Hindlimb muscle (tissue), 1 donor: ENCODE measurements at regions not wholly inside any gene's neighbourhood (a gene's known extent, or its start where the extent isn't known, plus 50 kb on each side); places are given as distances from the start of the nearest gene placed in this dataset.

Source experiments
- DNase-seq: peaks from one replicate; pipeline ENCODE4 v3.0.0-alpha.2; 2013

DNA sequence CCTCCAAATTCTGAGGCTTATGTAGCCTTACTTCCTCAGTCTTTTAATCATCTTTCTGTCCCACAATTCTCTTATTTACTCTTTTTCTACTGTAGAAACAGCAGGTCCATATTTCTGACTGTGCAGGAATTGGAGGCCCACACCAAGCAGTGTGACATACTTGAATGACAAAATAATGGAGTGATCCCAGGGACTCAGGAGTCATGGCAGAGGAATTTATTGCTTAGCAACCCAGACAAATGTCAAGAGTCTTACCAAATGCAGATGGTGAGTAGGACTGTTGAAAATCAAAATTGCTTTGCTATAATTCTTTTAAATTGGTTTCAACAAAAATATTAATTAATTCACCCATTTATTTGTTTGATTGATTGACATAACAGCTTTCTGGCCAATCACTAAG lies 59.9 kb downstream of the HTR1B start:
- no peak for DNase-seq

DNA sequence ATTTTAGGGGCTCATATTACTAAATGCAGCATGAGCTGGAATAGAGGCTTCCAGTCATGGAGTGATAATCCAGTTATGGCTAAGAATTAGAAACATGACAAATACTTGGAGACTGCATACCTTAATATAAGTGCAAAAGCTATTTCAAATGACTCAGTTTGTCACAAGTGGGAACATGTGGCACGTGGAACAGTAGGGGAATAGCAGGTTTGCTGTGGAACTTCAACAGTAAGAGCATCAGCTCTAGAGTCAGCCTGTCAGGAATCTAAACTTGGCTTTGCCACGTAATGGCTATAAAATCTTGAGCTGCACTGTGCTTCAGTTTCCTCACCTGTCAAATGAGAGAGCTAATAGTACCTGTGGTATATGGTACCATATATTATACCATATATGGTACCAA lies 62.1 kb downstream of the HTR1B start:
- DNase-seq = no peak

DNA sequence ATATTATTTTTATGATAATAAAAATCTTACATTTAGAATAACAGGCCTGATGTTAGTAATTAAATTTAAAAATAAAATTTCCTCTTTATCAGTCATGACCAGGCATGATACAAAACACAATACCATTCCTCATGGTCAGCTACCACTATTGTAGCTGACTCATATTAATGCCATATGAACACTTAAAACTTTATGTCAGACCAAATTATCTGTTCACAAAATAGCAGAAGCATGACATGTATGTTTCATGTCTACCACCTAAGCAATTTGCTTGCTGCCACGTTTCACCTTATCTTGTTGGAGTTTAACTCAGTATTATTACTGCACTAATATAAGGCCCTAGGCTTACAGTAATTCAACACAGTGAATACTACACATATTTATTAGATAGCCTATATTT lies 65.7 kb downstream of the HTR1B start:
- DNase-seq = no peak

DNA sequence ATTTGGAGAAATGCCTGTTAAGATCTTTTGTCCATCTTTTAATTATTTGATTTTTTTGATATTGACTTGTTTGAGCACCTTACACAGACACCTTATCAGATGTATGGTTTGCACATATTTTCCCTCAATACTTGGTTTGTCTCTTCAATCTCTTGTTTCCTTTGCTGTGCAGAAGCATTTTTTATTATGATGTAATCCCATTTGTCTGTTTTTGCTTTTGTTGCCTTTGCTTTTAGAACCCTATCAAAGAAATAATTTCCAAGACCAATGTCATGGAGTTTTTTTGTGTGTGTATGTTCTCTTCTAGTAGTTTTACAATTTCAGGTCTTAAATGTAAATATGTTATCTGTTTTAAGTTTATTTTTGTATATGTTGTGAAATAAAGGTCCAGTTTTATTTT lies 73.9 kb downstream of the HTR1B start:
- DNase-seq = no peak

DNA sequence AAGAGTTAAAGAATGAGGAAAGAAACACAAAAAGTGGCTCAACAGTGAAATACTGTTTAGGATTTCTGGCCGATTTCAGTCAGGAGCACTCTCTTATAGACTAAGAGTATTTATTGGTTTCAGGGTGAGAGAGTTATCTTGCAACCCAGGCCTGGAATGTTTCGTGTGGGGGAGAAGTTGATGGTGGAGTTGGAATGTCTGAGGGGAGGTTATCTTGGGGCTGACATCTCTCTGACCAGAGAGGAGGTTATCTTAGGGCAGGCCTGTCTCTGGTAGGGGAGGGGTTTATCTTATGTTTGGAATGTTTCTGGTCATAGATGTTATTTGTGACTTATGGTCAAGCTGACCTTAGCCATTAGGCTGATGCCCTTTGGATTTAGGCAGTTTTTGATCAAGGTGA lies 80.3 kb downstream of the HTR1B start:
- DNase-seq = no peak

DNA sequence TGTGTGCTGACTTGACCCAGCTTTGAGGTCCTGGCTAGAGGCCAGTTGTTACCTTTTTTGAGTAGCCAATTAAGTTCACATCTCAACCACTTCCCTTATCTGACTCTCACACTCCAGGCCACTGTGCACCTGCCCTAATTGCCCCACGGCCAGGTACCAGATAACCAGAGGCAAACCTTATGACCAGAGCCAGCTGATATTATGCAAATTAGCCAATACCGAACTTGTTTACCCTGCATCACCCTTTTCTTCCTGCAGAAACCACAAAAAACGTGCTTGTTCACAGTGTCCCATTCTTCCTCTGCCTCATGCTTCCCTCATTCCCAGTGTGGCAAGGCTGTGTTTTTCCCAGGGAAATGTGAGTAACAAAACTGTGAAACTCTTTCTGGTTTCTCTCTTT lies 89.3 kb downstream of the HTR1B start:
- no peak for DNase-seq

DNA sequence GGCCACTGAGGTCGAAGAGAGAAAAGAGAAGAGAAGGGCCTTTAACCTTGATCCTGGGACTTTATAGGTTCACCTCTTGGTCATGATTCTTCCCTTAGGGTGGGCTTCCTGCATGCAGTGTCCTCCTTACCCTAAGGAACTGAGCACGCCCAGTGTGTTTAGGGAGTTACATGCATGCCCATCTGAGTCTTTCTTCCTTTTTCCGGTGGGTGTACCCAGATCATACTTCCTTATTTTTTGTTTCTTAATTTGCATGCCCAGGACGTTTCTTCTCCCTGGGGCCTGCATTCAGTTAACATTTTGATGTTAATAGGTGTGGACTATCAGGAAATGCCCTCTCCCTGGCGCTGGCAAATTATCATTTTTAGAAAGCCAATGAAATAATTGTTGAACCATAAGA lies 91.5 kb downstream of the HTR1B start:
- DNase-seq = no peak

DNA sequence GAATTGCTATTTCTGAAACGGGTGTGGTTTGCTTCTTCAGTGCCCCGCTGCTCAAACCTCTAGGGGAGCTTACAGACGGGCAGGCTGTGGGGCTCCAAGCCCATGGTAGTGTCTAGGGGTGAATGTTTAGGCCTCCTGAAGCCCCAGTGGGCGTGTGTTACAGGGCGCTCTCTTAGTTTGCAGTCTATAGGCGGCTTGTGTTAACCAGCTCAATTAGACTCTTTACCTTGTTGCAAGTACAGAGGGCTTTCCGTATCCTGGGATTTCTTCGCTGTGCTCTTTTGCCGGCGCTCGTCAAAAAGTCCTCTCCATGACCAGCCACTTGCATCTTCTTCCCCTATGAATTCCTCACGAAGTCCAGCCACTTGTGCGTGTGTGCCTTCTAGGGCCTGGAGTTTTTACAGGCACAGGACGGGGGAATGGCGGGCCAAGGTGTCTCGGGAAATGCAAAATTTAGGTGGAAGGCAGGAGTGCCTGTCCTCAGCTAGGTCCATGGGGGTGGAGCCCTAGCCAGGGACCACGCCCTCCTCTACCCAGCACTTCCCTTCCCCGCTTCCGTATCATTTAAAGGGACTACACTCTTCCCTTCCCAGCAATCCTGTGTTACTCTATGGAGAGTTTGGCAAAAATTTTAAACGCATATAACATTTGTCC lies 94.5 kb downstream of the HTR1B start:
- DNase-seq = no peak

DNA sequence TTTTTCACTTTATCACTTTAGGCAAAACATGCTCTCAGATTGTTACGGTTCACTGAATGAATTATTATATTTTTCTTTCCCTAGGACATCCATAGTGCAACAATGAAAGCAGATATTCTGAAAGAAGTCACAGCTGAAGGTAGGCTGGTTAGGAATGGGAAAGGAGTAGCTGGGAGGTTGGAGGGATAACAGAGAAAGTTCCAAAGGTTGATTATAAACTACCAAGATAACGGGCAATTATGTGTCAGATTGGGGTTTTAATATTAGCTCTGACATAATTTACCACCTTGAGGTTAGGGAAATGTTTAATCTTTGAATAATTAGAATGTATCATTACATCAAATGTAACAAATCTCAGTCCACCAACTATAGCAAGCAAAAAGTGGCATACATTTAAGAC lies 96.5 kb downstream of the HTR1B start:
- DNase-seq = no peak

DNA sequence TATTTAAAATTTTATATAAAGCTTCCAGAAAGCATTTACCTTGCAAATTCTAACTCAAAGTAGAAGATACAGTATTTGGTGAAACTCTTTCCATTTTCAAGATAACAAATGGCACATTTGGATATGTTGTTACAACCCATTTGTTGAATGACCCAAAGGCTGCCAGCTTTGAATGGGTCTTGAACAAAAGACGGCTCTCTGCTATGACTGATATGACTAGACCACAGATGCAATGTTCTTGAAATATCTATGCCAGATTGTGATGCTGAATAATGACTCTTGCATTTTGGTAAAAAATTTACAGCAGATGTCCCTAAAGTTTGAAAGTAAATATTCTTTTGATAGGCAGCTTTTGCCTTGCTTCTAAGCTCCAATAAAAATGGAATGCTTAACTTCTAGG lies 99.6 kb downstream of the HTR1B start:
- no peak for DNase-seq

DNA sequence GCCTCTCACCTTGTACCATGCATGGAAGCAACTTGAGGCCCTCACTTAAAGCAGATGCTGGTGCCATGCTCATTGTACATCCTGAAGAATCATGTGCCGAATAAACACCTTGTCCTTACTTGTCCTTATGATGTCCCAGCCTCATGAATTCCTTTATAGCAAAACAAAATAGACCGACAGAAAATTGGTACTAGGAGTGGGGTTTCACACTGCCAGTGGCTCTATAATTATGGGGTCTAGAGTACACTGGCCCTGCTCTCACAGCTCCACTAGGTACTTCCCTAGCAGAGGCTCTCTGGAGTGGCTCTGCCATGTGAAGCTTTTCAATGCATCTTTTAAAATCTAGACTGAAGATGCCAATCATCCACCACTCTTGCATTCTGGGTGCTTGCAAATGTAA lies 101.2 kb downstream of the HTR1B start:
- DNase-seq = no peak

DNA sequence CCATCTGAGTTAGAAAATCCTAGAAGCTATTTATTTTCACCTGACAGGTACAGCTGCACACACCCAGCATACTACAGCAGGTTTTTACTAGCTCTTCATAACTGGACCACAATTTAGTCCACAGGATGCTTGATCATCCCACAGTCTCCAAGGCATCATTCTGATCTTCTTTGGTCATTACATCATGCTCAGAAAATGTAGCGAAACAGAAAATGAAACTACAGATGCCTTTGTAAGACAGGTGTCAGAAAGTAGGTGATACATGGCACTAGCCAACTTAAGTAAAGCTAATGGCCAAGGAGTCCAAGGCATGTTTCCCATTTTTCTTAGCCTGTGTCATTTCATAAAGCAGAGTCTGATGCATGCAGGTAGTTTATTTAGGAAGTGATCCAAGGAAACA lies 102.3 kb downstream of the HTR1B start:
- no peak for DNase-seq

DNA sequence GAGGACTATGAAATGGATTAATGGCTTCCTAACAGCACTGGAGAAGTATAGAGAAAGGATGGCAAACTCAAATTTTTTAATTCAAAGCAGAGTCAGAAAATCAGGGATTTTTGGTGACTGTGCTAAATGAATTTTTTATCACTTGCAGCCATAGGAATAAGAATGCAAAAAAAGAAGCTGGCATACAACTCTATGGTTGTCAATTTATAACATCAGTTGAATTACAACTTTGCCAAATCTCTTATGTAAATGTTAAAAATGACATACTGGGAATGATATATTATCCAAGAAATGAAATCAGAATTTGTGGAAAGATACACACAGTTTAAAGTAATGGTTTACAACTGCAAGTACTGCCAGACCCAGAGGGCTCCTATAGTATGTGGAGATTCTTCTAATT lies 106.5 kb downstream of the HTR1B start:
- DNase-seq = no peak

DNA sequence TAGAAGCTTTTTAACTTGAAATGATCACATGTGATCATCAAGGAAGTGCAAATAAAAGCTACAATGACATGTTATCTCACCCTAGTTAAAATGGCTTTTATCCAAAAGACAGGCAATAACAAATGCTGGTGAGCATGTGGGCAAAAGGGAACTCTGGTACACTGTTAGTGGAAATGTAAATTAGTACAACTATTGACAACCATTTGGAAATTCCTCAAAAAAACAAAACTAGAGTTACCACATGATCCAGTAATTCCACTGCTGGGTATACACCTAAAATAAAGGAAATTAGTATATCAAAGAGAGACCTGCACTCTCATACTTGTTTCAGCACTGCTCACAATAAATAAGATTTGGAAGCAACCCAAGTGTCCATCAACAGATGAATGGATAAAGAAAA lies 108.7 kb downstream of the HTR1B start:
- DNase-seq = no peak

DNA sequence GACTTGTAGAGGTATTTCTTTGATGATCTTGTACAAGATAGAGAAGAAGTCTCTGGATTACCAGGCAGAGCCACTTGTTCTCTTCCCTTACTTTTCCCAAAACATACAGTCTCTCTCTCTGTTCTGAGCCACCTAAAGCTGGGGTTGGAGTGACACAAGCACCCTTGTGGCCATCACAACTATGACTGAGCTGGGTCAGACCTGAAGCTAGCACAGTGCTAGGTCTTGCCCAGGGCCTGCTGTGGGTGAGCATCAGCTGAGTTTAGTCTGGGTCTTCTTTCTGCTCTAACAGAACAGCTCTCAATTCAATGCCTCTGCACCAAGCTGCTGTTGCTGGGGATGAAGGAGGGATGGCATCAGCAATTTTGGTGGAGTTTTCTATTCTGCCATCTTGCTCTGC lies 110.2 kb downstream of the HTR1B start:
- DNase-seq = no peak

DNA sequence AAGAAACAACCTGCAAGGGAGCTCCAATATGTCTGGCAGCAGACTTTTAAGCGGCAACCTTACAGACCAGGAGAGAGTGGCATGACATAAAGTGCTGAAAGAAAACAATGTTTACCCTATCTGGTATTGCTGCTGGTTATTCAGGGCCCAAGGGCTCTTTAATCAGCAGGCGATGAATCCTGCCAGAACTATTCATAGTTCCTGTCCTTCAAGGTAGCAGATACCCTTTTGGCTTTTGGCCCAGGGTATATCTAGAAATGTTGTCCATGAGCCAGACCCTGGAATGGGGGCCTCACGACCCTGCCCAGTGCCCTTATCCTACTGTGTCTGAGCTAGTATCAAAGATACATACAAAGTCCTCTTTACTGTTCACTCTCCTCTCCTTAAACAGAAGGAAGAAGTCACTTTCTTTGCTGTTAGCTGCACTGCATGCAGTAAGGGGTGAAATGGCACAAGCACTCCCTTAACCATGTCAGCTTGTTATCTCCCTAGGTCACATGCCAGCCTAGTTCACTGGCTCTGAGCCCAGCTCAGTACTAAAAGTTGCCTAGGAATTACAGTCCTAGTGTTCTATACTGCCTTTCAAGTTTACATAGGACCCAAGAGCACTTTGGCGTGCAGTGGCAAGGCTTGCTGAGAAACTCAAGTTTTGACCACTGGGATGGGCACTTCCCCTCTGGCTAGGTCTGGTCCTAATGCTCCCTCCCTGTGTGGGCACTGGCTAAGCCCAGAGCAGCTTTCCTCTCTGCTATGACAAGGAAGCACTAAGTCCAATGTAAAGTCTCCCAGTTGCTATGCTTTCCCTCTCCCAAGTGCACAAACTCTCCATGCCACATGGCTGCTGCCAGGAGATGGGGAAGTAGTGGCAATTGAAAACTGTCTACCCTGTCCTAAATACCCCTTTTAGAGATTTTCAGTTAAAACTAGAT lies 122.0 kb downstream of the HTR1B start:
- DNase-seq = no peak

DNA sequence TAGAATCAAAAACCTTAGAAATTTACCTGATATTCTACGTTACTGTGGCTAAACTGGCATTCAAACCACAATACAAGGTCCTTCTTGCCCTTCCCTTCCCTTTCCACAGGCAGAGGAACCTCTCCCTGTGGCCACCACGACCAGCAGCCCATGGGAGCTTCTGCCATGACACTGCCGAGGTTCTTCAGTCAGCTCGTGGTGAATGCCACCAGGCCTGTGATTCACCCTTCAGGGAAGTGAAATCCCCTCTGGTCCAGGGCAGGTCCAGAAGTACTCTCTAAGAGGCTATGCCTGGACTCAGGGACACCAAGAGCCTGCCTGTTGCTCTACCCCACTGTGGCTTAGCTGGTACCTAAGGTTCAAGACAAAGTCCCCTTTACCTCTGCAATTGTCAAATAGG lies 123.0 kb downstream of the HTR1B start:
- no peak for DNase-seq

DNA sequence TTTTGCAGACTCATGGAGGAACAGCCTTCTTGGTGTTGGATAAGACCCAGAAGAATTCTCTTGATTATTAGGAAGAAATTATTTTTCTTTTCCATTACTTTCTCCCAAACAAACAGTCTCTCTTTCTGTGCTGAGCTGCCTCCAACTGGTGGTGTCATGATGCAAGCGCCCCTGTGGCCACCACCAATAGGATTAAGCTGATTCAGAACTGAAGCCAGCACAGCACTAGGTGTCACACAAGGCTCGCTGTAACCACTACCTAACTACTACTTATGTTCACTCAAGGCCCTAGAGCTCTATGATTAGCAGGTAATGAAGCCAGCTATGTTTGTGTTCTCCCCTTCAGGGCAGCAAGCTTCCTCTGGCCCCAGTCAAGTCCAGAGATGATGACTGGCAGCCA lies 123.4 kb downstream of the HTR1B start:
- no peak for DNase-seq

DNA sequence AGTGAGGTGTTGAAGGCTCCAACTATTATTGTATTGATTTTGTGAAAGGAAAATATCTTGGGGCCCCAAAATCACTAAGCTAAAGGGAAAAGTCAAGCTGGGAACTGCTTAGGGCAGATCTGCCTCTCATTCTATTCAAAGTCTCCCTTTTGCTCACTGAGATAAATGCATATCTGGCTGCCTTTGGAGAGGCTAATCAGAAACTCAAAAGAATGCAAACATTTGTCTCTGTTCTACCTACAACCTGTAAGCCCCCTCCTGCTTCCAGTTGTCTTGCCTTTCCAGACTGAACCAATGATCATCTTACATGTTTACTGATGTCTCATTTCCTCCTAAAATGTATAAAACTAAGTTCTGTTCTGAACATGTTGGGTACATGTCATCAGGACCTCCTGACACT lies 125.9 kb downstream of the HTR1B start:
- no peak for DNase-seq

DNA sequence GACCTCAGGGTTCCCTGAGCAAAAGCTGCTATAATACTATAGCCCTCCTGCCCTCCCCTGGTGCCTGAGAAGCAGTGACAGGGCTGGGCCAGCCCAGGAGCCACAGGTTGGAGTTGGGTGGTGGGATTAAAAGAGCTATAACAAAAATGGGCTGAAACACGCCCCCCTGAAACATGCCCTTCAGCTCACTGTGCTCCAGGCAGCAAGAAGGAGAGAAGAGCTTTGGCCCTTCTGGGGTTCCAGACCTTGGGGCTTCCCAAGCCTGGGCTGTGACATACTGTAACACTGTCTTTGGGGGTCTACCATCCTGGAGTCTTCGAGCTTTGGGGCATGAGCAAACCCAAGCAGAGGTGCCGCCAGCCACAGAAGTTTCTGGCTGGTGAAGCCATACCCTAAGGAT lies 129.2 kb downstream of the HTR1B start:
- DNase-seq = no peak

DNA sequence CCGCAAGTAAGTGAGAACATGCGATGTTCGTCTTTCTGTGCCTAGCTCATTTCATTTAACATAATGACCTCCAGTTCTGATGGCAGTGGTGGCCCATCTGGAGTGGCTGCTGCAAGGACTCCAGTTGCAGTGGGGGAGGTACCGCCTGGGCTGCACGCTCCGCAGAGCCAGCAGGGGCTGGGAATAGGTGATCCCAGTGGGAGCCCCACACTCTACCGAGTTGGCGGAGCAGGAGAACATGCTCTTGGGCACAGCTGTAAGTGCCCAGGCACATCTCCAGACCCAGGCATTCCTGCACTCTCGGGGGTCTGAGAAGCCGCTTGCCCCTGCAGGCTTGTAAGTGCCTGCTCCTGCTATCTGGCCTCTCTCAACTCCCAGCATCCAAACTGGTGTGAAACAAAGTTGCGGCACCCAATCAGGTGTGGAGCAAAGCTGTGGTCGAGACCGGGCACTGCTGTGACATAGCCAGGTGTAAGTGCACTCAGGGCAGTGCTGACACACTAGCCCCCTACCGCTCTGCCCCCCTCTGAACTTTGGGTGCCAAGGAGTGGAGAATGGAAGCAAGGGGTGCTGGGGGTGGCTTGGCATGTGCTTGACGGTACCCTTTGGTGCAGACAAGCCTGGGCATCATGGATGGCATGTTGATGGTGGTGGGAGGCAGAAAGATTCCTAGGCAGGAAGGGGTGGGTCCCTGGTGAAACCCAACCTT lies 130.2 kb downstream of the HTR1B start:
- no peak for DNase-seq

DNA sequence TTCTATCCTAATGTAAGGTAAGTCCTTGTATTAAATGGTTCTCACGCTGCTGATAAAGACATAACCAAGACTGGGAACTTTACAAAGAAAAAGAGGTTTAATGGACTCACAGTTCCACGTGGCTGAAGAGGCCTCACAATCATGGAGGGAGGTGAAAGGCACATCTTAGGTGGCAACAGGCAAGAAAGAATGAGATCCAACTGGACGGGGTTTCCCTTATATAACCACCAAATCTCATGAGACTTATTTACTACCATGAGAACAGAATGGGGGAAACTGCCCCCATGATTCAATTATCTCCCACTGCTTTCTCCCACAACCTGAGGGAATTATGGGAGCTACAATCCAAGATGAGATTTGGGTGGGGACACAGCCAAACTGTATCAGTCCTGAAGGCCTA lies 136.6 kb downstream of the HTR1B start:
- DNase-seq = no peak

DNA sequence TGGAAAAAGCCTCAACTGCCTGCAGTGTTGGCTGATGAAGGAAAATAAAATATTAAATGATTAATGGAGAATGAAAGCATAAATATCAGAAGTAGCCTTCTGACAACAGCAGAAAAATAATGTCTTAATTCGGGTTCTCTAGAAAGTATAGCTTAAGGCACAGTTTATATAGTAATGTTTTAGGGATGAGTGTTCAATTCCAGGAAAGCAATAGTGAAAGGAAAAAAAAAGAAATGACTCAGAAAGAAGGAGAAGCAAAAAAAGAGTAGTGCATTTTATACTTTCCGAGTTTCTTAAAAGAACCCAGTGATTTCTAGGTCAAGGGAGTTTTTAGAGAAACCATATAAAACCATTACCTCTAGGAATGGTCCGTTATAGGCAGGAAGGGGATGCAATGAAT lies 137.3 kb downstream of the HTR1B start:
- DNase-seq = no peak

DNA sequence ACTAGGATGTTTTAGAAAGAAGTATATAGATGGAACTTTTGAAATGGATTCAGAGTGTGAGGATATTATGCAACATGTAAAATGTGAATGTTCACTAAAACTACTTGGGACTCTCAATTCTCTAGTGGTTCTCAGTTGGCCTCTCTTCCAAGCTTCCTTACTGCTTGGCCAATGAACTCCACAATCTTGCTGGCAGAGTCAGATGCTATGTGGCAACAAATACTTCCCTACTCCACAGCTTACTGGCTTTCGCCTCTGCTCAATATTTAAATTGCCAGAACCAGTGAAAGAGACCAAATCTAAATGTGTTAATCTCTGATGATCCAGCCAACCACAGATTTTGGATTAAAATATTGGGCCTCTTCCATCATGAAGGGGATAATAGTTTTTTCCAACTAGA lies 138.4 kb downstream of the HTR1B start:
- peak; percentile 32 for DNase-seq
